ENCODE measurements at regions not wholly inside any gene's neighbourhood (a gene's known extent, or its start where the extent isn't known, plus 50 kb on each side); places are given as distances from the start of the nearest gene placed in this dataset.
"Not testable (repeated sequence)": the region's sequence is repeated elsewhere in the genome, so short reads cannot be mapped to it uniquely, and the experiment has no call there.

DNA sequence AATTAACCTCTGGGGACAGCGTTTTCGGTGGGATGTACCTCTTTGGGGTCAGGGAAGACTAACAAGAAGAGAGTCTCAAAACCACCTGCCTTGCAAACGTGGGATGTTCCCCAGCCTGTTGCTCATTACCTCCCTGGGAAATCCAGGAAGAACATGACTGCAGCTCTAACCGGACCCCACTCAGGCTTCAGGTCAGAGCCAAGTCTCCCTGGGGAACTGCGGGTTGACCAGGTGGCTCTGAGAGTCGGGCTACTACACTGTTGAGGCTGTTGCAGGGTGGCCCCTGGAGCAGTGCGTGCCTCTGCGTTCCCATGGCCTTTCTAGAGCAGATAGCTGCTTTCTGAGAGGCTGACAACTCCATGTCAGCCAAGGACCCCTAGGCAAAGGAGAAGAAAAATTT lies 309.1 kb downstream of the FOXL1 start:
- H3K27ac ChIP-seq: no peak overlapping the region
- no peak overlapping the region for H3K4me3 ChIP-seq
- TF ChIP-seq, protein P1, sequence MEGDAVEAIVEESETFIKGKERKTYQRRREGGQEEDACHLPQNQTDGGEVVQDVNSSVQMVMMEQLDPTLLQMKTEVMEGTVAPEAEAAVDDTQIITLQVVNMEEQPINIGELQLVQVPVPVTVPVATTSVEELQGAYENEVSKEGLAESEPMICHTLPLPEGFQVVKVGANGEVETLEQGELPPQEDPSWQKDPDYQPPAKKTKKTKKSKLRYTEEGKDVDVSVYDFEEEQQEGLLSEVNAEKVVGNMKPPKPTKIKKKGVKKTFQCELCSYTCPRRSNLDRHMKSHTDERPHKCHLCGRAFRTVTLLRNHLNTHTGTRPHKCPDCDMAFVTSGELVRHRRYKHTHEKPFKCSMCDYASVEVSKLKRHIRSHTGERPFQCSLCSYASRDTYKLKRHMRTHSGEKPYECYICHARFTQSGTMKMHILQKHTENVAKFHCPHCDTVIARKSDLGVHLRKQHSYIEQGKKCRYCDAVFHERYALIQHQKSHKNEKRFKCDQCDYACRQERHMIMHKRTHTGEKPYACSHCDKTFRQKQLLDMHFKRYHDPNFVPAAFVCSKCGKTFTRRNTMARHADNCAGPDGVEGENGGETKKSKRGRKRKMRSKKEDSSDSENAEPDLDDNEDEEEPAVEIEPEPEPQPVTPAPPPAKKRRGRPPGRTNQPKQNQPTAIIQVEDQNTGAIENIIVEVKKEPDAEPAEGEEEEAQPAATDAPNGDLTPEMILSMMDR (IDR thresholded peaks at IDR 0.05): no peak
- DNase-seq (ENCODE audit: low spot score): no peak

DNA sequence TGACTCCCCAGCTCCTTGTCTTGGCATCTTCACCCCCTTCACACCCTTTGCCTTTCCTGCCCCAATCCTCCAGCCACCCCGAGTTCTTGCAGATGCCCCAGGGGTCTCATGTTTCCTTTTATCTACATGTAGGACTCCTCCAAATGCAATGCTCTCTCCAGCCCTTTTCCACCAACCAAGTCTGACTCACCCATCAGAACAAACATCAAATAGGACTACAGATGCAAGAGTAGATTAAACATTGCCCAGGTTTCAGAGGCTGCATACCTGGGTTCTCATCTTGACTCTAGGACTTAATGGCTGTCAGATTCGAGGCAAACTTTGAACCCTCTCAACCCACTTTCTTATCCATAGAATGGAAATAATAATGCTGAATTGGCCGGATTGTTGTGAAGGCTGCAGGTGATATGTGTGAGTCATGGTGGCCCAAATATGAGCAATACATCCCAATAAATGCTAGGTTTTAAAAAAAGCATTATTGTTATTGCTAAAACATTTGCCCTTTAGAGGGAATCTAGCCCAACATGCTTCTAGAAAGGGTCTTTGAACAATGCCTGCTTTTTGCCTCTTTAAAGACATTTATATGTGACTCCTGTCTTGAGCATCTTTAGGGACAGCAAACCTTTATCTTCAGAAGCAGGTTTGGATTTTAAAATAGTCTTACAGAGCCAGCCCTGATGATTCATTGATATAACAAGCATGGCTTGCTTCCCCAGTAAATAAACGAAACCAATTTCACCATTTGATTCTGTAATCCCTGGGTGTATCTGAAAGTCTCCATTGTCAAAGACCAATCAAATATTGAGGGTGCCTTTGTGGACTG lies 310.1 kb downstream of the FOXL1 start:
- Histone ChIP-seq H3K4me3 (no peak overlapping the region), H3K27ac (no peak overlapping the region)
- TF ChIP-seq, protein P1 (IDR thresholded peaks at IDR 0.05): no peak
- DNase-seq (ENCODE audit: low spot score): no peak

DNA sequence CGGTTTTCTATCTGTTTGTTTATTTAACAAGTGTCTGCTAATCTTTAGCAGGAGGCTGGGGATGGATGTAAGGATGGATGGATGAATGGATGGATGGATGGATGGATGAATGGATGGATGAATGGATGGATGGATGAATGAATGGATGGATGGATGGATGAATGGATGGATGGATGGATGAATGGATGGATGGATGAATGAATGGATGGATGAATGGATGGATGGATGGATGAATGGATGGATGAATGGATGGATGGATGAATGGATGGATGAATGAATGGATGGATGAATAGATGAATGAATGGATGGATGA lies 310.7 kb downstream of the FOXL1 start:
- H3K27ac ChIP-seq; DNase-seq (ENCODE audit: low spot score); H3K4me3 ChIP-seq: not testable (repeated sequence)

DNA sequence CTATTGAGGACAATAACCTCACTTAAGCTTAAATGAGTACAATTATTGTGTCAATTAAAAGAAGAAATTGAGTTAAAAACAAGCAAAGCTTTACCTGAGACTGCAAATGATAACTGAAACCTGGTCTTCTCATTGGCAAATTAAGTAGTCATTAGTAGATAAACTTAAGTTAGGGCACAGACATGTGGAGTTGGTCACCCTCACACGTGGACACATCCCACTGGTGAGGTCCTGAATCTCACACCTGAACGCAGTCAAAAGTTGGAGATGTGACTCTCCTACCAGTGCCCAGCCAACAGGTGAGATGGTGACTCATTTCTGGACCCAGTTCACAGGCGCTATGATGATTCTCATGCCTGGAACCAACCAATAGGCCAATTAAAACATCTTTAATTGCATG lies 311.6 kb downstream of the FOXL1 start:
- no peak overlapping the region for H3K4me3 ChIP-seq
- TF ChIP-seq, protein P1 (IDR thresholded peaks at IDR 0.05): no peak
- DNase-seq (ENCODE audit: low spot score): no peak
- H3K27ac ChIP-seq: no peak overlapping the region

DNA sequence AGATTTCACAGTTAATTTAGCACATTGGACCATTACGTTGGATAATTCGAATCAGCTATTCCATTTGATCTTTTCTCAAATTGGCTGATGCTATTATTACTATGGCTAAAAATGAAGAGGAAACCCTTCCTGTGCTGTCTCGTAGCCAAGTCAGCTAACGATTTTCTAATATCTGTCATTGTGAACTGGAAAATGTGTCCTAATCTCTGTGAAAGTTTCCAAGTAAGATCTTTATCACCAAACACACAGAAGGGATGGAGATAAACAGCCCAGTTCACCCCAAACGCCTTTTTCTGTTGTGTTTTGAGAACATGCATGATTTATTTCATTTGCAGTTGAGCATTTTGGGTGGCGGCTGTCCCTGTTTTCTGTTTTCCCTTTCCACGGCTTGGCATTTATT lies 312.8 kb downstream of the FOXL1 start:
- no peak overlapping the region for H3K27ac ChIP-seq
- TF ChIP-seq, protein P1 (IDR thresholded peaks at IDR 0.05): no peak
- H3K4me3 ChIP-seq: no peak overlapping the region
- no peak for DNase-seq (ENCODE audit: low spot score)

DNA sequence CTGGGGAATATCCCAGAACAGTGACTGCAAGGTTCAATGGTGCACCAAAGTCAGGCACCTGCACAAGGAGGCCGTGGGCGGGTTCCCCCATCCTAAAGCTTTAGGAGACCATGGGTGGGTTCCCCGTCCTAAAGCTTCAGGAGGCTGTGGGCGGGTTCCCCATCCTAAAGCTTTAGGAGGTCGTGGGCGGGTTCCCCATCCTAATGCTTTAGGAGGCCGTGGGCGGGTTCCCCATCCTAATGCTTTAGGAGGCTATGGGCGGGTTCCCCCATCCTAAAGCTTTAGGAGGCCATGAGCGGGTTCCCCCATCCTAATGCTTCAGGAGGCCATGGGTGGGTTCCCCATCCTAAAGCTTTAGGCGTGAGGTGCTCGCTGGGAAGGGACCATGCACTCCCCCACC lies 313.3 kb downstream of the FOXL1 start:
- no peak overlapping the region for H3K4me3 ChIP-seq
- TF ChIP-seq, protein P1 (IDR thresholded peaks at IDR 0.05): no peak
- no peak for DNase-seq (ENCODE audit: low spot score)
- no peak overlapping the region for H3K27ac ChIP-seq

DNA sequence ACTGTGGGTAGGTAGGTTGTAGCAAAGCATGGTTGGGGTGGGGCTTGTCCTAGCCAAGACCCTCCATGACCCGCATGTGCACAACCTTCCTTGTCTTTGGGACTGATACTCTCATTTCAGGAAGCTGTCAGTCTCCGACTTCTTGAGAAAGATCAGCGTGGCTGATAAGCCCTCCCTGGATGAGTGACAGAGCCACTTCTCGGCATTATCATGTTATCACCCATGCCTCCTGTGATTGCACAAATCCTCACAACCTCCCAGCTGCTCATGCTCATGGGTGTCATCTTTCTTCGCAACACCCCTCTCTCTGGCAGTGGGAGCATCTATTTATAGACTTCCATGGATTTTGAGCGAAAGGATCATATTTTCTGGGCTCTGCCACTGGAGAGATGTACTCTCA lies 314.2 kb downstream of the FOXL1 start:
- no peak for DNase-seq (ENCODE audit: low spot score)
- TF ChIP-seq, protein P1 (IDR thresholded peaks at IDR 0.05): no peak

More for the DNA sequence above, 314.2 kb downstream of the FOXL1 start:
- no peak overlapping the region for H3K27ac ChIP-seq
- H3K4me3 ChIP-seq: no peak overlapping the region

Measured in coronary artery (tissue), 2 donors.